SH-SY5Y (cell line): ENCODE measurements at regions not wholly inside any gene's neighbourhood (a gene's known extent, or its start where the extent isn't known, plus 50 kb on each side); places are given as distances from the start of the nearest gene placed in this dataset.

Experiments
- GATA2 ChIP-seq: IDR thresholded peaks from 2 replicates; pipeline ENCODE4 v1.6.1; 2011; ENCODE audit warnings: mild to moderate bottlenecking, low read depth, low read length
- GATA3 ChIP-seq: IDR thresholded peaks from 2 replicates; pipeline ENCODE4 v1.6.1; 2011; ENCODE audit warnings: low read depth, mild to moderate bottlenecking, low read length, moderate library complexity

- TF ChIP-seq GATA3, result no peak
- no peak for TF ChIP-seq GATA2
Observed at GRCh38 chr2:41540272-41540998, 507.4 kb upstream of the PKDCC start.

GRCh38 chr2:41543726-41544125 is 504.1 kb upstream of the PKDCC start:
- TF ChIP-seq GATA3 (no peak), GATA2 (no peak)

- no peak for TF ChIP-seq GATA3
- TF ChIP-seq GATA2, result no peak
Observed at GRCh38 chr2:41544709-41545108, 503.1 kb upstream of the PKDCC start.

- no peak for TF ChIP-seq GATA2
- TF ChIP-seq GATA3, result no peak
Observed at GRCh38 chr2:41546031-41546430, 501.8 kb upstream of the PKDCC start.

GRCh38 chr2:41568648-41569047 is 479.2 kb upstream of the PKDCC start:
- TF ChIP-seq GATA3 (no peak), GATA2 (no peak)

- TF ChIP-seq GATA2 (no peak), GATA3 (no peak)
Observed at GRCh38 chr2:41572154-41572553, 475.7 kb upstream of the PKDCC start.

GRCh38 chr2:41576423-41576822 is 471.4 kb upstream of the PKDCC start:
- peak; percentile 80 for TF ChIP-seq GATA3
- no peak; the same call in 1 of the 2 replicates for TF ChIP-seq GATA2

- TF ChIP-seq GATA2 (no peak), GATA3 (no peak)
Observed at GRCh38 chr2:41579806-41580205, 468.0 kb upstream of the PKDCC start.

GRCh38 chr2:41580806-41581205 is 467.0 kb upstream of the PKDCC start:
- TF ChIP-seq GATA3, result no peak
- no peak for TF ChIP-seq GATA2

GRCh38 chr2:41595240-41595639 is 452.6 kb upstream of the PKDCC start:
- TF ChIP-seq GATA3, result no peak
- TF ChIP-seq GATA2, result no peak

- TF ChIP-seq GATA3 (no peak), GATA2 (no peak)
Observed at GRCh38 chr2:41597680-41598079, 450.1 kb upstream of the PKDCC start.

GRCh38 chr2:41598161-41598894 is 449.5 kb upstream of the PKDCC start:
- TF ChIP-seq GATA3 (no peak), GATA2 (no peak)

- TF ChIP-seq GATA2, result no peak
Observed at GRCh38 chr2:41600460-41600859, 447.4 kb upstream of the PKDCC start.

GRCh38 chr2:41602341-41602740 is 445.5 kb upstream of the PKDCC start:
- TF ChIP-seq GATA3 (no peak), GATA2 (no peak)

- no peak for TF ChIP-seq GATA3
Observed at GRCh38 chr2:41605311-41605710, 442.5 kb upstream of the PKDCC start.
